ENCODE measurements at regions not wholly inside any gene's neighbourhood (a gene's known extent, or its start where the extent isn't known, plus 50 kb on each side); places are given as distances from the start of the nearest gene placed in this dataset.

- Histone ChIP-seq H3K9me3 (no peaks in the 10 kb centered on the region), H3K79me2 (ENCODE audit: insufficient read depth) (no peaks in the 10 kb centered on the region), H3K36me3 (replicated peaks in 1 of 2; ENCODE audit: control insufficient read depth in 1 of 2, insufficient read depth in 2 of 2, low read length in 1 of 2) (no peaks in the 10 kb centered on the region), H3K27me3 (ENCODE audit: insufficient read depth) (no peaks in the 10 kb centered on the region), H3K9me2 (no peaks in the 10 kb centered on the region), H4K20me1 (ENCODE audit: insufficient read depth) (no peaks in the 10 kb centered on the region), H3K9ac (no peak overlapping the region), H3K4me2 (no peak overlapping the region), H3F3A (replicated peaks; ENCODE audit: insufficient read depth) (no peaks in the 10 kb centered on the region), H3K27ac (ENCODE audit: low read depth in 2 of 2, low read length in 1 of 2) (no peak overlapping the region), H3K4me3 (ENCODE audit: low read depth in 2 of 2, low read length in 1 of 2) (no peak overlapping the region), H3K4me1 (ENCODE audit: control insufficient read depth in 1 of 2, insufficient read depth in 2 of 2, low read depth in 1 of 2, low read length in 1 of 2) (no peaks in the 10 kb centered on the region; a peak in 1 of 4 replicates), H2AFZ (ENCODE audit: low read depth) (no peak overlapping the region)
- ChIA-PET POLR2A (no interaction called here), CTCF (interaction anchor here (1.1 kb wide), 1 partner anchor 8 kb away, joined by 3 read pairs; no protein-coding TSS in a partner anchor)
- 46% methylated on average over 8 of the region's 8 CpGs for WGBS (ENCODE audit: low lambda C conversion rate)
- DNase-seq, result no peak
- TF ChIP-seq USF2 (IDR thresholded peaks at IDR 0.05; ENCODE audit: borderline replicate concordance, low read depth, low read length), result no peak
These were observed 177.8 kb downstream of the SOX11 start for GRCh38 chr2:5869936-5870335.

- Histone ChIP-seq H3F3A (replicated peaks; ENCODE audit: insufficient read depth) (no peaks in the 10 kb centered on the region), H3K36me3 (replicated peaks in 1 of 2; ENCODE audit: control insufficient read depth in 1 of 2, insufficient read depth in 2 of 2, low read length in 1 of 2) (no peaks in the 10 kb centered on the region), H3K4me1 (ENCODE audit: control insufficient read depth in 1 of 2, insufficient read depth in 2 of 2, low read depth in 1 of 2, low read length in 1 of 2) (no peaks in the 10 kb centered on the region), H3K4me2 (no peak overlapping the region), H3K9ac (no peak overlapping the region), H3K27me3 (ENCODE audit: insufficient read depth) (no peaks in the 10 kb centered on the region), H3K27ac (ENCODE audit: low read depth in 2 of 2, low read length in 1 of 2) (no peak overlapping the region), H3K9me3 (no peaks in the 10 kb centered on the region), H2AFZ (ENCODE audit: low read depth) (no peak overlapping the region), H3K79me2 (ENCODE audit: insufficient read depth) (no peaks in the 10 kb centered on the region), H3K4me3 (ENCODE audit: low read depth in 2 of 2, low read length in 1 of 2) (no peak overlapping the region), H3K9me2 (no peaks in the 10 kb centered on the region), H4K20me1 (ENCODE audit: insufficient read depth) (no peaks in the 10 kb centered on the region)
- ChIA-PET CTCF (interaction anchor here (1.0 to 1.3 kb wide), 2 partner anchors 8 to 9 kb away, joined by 3 read pairs; no protein-coding TSS in a partner anchor), POLR2A (no interaction called here)
- DNase-seq, result no peak
- 22% methylated on average over 4 of the region's 4 CpGs for WGBS (ENCODE audit: low lambda C conversion rate)
- TF ChIP-seq EP300 (IDR thresholded peaks at IDR 0.05; ENCODE audit: borderline replicate concordance in 1 of 2, low read depth in 1 of 2, low read length in 1 of 2), result no peak
- TF ChIP-seq SIN3A (IDR thresholded peaks at IDR 0.05; ENCODE audit: borderline replicate concordance, low read depth, low read length), result no peak
- no peak for TF ChIP-seq GATA2 (CRISPR knock-in tag; IDR thresholded peaks at IDR 0.05)
- TF ChIP-seq ZBTB33 (IDR thresholded peaks at IDR 0.05; ENCODE audit: borderline replicate concordance, low read depth), result no peak
- no peak for TF ChIP-seq REST (IDR thresholded peaks at IDR 0.05; ENCODE audit: low read depth, low read length)
- TF ChIP-seq PBX3 (IDR thresholded peaks at IDR 0.05), result no peak
- no peak for TF ChIP-seq USF1 (IDR thresholded peaks at IDR 0.05; ENCODE audit: borderline replicate concordance, low read depth)
- TF ChIP-seq RCOR1 (IDR thresholded peaks at IDR 0.05; ENCODE audit: low read length), result no peak
- no peak for TF ChIP-seq FOSL2 (IDR thresholded peaks at IDR 0.05; ENCODE audit: borderline replicate concordance, low read depth)
- TF ChIP-seq SMC3 (IDR thresholded peaks at IDR 0.05; ENCODE audit: low read depth, low read length), result no peak
- TF ChIP-seq CTCF (IDR thresholded peaks at IDR 0.05), result no peak
- TF ChIP-seq TCF12 (IDR thresholded peaks at IDR 0.05), result no peak
These were observed 185.2 kb downstream of the SOX11 start for GRCh38 chr2:5877360-5877759.

Data from SK-N-SH (cell line).